ENCODE measurements at regions not wholly inside any gene's neighbourhood (a gene's known extent, or its start where the extent isn't known, plus 50 kb on each side); places are given as distances from the start of the nearest gene placed in this dataset.

DNA sequence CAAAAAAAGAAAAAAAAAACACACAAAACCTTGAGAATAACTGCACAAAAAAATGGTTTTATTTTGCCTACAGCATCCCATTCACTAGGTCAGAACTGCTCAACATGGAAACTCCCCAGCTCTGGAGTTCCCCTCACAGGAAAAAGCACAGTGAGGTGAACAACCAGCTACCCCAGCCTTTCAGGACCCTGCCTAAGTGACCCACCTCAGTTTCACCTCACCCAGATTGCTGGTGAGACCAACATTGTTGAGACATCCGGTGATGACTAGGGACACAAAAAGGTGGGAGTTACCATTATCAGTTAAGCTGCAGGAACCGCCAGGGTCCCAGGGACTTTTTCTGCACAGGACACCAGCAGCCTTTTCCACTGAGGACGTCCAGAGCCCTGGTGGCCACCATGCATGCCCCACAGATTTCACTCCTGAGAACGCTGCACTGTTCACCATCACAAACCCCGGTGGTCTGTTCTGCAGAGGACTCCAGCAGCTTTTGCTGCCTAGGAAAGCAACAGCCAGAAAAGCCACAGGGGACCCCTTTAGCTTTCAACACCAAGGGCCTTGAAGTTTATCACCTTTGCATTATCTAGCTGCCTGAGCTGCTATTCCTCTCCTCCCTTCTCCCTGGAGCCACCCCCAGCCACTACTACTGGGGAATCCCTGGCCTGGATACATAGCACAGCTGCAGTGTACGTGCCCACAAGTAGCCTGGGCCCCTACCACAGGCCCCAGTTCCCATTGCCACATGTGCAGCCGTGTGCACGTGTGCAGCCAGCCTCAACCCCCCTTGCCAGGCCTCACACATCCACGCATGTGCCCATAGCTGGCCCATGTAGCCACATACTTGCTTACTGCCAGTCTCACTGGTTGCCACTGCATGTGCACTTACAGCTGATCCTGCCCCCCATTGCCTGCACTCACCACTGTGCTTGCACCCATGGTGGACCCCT lies 62.5 kb upstream of the FAR2 start:
- no peak for DNase-seq (ENCODE audit: low spot score)
- TF ChIP-seq, protein P1, sequence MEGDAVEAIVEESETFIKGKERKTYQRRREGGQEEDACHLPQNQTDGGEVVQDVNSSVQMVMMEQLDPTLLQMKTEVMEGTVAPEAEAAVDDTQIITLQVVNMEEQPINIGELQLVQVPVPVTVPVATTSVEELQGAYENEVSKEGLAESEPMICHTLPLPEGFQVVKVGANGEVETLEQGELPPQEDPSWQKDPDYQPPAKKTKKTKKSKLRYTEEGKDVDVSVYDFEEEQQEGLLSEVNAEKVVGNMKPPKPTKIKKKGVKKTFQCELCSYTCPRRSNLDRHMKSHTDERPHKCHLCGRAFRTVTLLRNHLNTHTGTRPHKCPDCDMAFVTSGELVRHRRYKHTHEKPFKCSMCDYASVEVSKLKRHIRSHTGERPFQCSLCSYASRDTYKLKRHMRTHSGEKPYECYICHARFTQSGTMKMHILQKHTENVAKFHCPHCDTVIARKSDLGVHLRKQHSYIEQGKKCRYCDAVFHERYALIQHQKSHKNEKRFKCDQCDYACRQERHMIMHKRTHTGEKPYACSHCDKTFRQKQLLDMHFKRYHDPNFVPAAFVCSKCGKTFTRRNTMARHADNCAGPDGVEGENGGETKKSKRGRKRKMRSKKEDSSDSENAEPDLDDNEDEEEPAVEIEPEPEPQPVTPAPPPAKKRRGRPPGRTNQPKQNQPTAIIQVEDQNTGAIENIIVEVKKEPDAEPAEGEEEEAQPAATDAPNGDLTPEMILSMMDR (IDR thresholded peaks at IDR 0.05; ENCODE audit: extremely low read depth, missing control alignments): no peak

DNA sequence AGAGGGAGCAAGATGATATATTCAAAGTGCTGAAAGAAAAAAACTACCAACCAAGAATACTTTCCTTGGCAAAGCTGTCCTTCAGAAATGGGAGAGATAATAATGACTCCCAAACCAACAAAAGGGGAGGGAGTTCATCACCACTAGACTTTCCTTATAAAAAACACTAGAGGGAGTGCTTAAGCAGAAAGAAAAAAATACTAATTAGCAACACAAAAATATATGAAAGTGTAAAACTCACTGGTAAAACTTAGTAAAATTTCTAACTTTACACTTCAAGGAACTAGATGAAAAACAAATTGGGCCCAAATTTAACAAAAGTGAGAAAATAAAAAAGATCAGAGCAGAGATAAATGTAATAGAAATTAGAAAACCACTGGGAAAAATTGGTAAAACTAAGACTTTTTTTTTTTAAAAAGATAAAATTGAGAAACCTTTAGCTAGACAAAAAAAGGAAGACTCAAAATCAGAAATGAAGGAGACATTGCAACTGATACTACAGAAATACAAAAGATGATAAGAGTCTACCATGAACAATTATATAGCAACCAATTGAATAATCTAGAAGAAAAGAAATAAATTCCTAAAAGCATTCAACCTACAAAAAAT lies 60.4 kb upstream of the FAR2 start:
- no peak for DNase-seq (ENCODE audit: low spot score)
- TF ChIP-seq, protein P1 (IDR thresholded peaks at IDR 0.05; ENCODE audit: extremely low read depth, missing control alignments): no peak
